ENCODE measurements at regions not wholly inside any gene's neighbourhood (a gene's known extent, or its start where the extent isn't known, plus 50 kb on each side); places are given as distances from the start of the nearest gene placed in this dataset.

GRCh38 chr10:117455346-117455745 is 80.1 kb upstream of the PDZD8 start:
- TF ChIP-seq CTCF (IDR thresholded peaks at IDR 0.05) (no peak), POLR2A (IDR thresholded peaks at IDR 0.05) (no peak), EP300 (IDR thresholded peaks at IDR 0.05) (no peak)
